ENCODE measurements at regions not wholly inside any gene's neighbourhood (a gene's known extent, or its start where the extent isn't known, plus 50 kb on each side); places are given as distances from the start of the nearest gene placed in this dataset.

- H3K4me3 ChIP-seq (ENCODE audit: low read depth, low read length): no peak overlapping the region
- no peak for DNase-seq (ENCODE audit: low read depth)
- no peak for TF ChIP-seq CTCF (IDR thresholded peaks at IDR 0.05; ENCODE audit: low read depth, low read length, missing control alignments)
Observed at GRCh38 chr12:60014436-60014835, 418.6 kb downstream of the SLC16A7 start.

- H3K4me3 ChIP-seq (ENCODE audit: low read depth, low read length): no peak overlapping the region
- no peak for TF ChIP-seq CTCF (IDR thresholded peaks at IDR 0.05; ENCODE audit: low read depth, low read length, missing control alignments)
- DNase-seq (ENCODE audit: low read depth): no peak
Observed at GRCh38 chr12:60020068-60020467, 424.2 kb downstream of the SLC16A7 start.

GRCh38 chr12:60021235-60021634, 425.4 kb downstream of the SLC16A7 start:
- DNase-seq (ENCODE audit: low read depth): no peak
- no peak overlapping the region for H3K4me3 ChIP-seq (ENCODE audit: low read depth, low read length)
- TF ChIP-seq CTCF (IDR thresholded peaks at IDR 0.05; ENCODE audit: low read depth, low read length, missing control alignments): no peak

GRCh38 chr12:60027266-60027665, 431.4 kb downstream of the SLC16A7 start:
- H3K4me3 ChIP-seq (ENCODE audit: low read depth, low read length): no peak overlapping the region
- DNase-seq (ENCODE audit: low read depth): no peak
- no peak for TF ChIP-seq CTCF (IDR thresholded peaks at IDR 0.05; ENCODE audit: low read depth, low read length, missing control alignments)

- no peak for DNase-seq (ENCODE audit: low read depth)
- TF ChIP-seq CTCF (IDR thresholded peaks at IDR 0.05; ENCODE audit: low read depth, low read length, missing control alignments): no peak
- no peak overlapping the region for H3K4me3 ChIP-seq (ENCODE audit: low read depth, low read length)
Observed at GRCh38 chr12:60034147-60034546, 438.3 kb downstream of the SLC16A7 start.

- no peak overlapping the region for H3K4me3 ChIP-seq (ENCODE audit: low read depth, low read length)
- DNase-seq (ENCODE audit: low read depth): no peak
- TF ChIP-seq CTCF (IDR thresholded peaks at IDR 0.05; ENCODE audit: low read depth, low read length, missing control alignments): no peak
Observed at GRCh38 chr12:60035835-60036234, 440.0 kb downstream of the SLC16A7 start.

GRCh38 chr12:60042835-60043234, 447.0 kb downstream of the SLC16A7 start:
- TF ChIP-seq CTCF (IDR thresholded peaks at IDR 0.05; ENCODE audit: low read depth, low read length, missing control alignments): no peak
- DNase-seq (ENCODE audit: low read depth): no peak
- H3K4me3 ChIP-seq (ENCODE audit: low read depth, low read length): no peak overlapping the region
